Fibroblast of skin of scalp (primary cell): ENCODE measurements at regions not wholly inside any gene's neighbourhood (a gene's known extent, or its start where the extent isn't known, plus 50 kb on each side); places are given as distances from the start of the nearest gene placed in this dataset.

Experiments
- DNase-seq: peaks from one replicate; pipeline ENCODE4 v3.0.0-alpha.2; 2013

DNA sequence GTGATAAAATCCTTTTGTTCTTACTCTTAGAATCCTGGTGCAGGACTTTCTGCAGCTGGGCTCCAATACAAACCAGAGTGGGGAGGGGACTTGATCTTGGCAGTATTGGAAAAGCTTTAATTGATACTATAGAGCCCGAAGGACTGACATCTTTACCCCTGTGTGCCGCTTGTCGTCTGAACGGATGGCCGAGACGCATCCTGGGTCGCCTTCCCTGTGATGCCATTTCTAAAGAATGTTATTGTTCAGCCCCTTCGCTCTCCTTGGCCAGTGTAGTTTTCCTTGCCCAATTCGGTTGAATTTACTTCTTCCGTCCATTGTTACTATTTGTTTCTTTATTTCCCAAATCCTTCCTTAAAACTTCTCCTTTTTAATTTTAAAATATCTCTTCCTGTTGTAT, 80.9 kb downstream of the CLDN34 start:
- DNase-seq, result no peak

DNA sequence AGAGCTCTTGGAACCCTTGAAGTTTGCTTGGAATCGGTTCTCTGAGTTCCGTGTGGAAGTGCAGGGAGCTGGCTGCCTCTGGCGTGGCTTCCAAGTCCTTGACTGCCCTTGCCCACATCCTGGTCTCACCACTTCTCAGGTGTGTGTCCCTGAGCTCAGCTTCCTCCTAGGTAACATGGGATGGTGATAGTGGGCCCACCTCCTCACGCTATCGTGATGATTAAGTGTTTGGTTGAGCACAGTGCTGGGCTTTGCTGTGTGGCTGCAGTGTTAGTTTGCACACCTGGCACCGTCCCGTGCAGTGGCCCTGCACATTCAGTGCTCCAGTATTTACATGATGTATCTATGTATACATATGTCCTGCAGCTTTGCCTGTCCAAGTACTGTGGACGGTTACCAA, 81.5 kb downstream of the CLDN34 start:
- DNase-seq, result no peak

DNA sequence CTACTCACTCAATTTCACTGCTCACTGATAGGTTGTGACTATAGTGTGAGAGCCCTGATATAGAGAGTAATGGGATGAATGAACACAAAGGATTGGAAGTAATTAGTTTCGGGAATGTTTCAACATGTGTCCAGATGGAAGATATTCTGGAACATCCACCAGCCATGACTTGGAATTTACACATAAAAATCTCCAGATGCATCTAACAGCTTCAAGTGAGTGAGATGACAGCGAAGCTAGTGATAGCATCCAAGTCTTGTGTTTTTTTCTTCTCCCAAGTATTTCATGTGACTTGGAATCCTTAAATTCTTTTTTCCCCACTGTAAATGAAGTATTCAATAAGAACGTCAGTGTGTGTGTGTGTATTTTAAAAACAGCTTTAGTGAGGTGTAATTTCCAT, 82.1 kb downstream of the CLDN34 start:
- DNase-seq, result peak; percentile 38

DNA sequence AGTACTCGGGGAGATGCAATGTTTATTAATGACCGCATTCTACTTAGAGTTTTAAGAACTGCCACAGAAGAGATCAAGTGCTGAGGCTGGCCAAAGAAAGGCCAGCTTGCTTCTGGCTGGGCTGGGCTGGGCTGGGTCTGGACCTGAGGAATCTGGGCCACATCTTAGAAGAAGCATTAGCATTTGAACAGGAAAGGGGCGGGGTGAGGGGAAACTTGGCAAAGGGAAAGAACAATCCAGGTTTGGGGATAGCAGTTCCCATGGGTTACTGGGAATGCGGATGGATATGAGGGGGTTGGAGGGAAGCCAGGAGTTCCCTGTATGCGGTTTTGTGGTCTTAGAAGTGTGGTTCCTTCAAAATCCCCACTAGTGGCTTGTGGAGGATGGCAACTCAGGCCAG, 83.3 kb downstream of the CLDN34 start:
- peak; percentile 46 for DNase-seq

DNA sequence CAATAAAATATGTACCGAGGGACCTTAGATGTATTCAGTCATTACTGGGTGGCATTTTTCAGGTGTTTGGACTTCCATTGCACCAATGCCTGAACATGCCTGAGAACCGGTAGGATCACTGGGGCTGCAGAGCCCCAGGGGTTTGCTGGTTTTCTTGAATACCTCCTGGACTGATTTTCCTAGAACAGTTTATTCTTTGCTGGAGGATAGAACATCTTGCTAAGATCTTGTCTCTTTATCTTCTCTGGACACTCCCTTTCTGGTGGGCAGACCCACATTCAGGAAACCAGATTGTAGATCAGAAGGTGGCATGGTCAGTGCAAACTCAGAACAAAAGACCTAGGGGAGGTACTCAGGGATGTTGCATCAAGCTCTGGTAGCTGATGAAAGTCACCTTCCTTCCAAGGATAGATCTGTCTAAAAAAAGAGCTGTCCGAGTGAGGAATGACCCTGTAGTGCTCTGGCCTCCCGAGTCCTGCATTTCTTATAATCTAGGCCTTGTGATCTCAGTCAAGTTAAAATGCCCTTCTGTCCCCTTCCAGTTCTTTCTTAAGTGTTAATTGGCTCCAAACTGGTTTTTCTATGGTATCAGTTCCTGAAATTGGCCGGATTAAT, 84.8 kb downstream of the CLDN34 start:
- DNase-seq, result no peak

DNA sequence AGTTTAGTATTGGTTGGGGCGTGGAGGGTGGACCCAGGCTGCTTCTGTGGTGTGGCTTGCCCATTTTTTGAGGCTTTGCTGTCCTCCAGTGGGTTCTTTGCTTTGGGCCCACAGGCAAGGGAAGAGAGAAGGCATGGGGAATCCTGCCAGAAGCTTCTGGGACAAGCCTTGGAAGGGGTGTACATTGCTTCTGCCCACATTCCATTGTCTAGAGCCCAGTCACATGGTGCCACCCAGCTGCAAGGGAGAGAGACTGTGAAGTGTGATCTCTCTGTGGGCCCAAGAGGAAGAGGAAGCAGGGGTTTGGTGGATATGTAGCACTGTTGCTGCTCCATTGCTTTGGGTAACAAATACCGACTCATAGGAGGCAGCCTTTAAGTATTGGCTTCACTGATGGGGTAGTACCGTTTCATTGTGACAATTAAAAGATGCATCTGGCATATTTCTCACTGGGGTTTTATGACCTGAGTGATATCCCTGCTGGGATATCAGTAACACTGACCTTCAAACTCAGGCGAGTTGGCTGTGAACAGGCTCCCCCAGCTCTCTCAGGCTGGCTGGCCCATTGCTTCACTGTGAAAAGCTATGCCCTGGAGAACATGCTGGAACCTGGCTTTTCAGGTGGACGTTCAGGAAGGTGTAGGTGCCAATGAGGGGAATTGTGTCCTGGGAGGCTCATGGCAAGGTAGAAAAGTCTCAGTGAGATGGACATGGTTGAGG, 85.9 kb downstream of the CLDN34 start:
- peak; percentile 15 for DNase-seq

DNA sequence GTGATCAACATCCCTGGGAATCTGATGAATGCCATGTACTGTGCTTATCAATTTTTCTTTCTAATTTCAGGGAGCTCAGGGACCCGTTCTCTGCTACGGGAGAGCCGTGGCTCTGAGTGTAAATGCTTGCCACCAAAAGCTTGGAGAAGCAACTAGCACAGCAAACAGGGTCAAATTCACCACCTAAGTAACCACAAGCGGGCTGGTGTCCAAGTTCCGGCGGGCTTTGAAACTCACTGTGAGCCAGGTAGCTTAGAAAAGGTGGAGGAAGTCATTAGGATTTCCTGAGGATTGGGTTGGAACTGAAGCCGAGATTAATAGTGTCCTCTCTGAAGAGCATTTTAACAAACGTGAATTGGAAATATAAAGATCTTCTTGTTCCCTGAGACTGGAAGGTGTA, 87.2 kb downstream of the CLDN34 start:
- no peak for DNase-seq

DNA sequence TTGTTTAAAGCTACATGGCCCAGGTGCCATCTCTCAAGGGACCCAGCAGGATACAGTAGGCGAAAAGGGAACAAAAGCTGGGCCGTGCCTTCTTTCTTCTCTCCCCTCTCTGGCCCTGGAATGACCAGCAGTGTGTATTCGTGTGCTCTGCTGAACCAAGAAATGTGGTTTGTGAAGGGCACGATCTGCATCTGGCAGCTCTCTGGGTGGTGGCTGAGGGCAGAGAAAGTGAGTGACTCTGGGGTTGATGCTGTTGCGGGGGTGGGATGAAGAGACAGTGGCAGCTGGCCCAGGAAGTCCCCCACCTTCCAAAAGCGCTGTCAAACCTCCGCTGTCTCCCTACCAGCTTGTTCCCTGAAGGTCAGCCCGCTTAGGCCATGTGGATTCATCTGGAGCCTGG, 88.3 kb downstream of the CLDN34 start:
- DNase-seq, result no peak

DNA sequence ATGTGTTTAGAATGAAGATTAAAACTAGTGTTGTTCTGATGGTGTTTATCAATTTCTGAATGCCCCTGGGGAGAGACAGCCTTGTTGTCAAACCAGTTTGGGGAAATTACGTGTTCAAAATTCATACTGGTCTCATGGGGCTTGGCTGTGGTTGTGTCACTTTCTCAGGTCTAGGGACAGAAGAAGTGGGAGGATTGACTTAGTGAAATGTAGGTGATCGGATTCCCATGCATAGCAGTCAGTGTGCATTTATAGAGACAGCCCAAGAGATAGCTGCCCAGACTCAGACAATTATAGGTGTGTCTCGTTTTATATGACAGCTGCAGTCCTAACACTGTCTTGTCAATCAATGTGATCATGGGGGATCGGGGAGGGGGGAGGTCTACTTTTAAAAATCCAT, 94.4 kb upstream of the CLCN4 start:
- no peak for DNase-seq

DNA sequence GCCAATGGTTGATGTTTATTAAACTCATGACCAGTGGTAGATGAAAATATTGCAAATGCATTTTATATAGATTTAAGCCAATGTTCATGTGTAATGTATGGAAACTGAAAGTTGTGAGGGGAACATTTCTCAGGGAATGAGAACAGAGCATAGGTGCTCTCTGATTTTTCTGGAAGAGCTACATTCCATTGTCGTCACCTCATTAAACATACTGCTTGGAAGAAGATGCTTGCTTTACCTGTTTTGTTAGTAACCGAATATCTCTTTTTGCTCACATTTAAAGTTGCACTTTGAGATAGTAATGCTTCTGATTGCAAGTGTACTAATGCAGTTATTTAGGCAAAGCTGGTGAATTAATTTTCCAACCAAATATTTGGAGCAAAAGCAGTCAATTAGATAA, 93.8 kb upstream of the CLCN4 start:
- DNase-seq, result no peak

DNA sequence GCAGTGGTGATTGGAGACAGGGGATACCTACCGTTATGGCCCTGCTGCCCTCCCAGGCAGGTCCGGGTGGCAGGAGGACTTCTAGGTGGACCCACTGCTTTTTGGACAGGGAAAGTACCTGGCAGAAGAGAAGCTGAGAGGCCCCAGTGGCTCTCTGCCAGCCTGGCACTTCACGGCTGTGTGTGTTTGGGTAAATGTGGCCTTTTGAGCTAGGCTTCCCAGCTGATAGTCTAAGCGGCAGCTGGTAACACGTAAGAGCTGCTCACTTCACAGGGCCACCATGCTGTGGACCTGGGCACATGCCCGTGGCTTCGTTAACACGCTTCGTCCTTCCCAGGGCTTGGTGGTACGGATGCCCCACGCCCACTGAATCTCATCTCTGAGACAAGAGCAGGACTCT, 92.0 kb upstream of the CLCN4 start:
- no peak for DNase-seq

DNA sequence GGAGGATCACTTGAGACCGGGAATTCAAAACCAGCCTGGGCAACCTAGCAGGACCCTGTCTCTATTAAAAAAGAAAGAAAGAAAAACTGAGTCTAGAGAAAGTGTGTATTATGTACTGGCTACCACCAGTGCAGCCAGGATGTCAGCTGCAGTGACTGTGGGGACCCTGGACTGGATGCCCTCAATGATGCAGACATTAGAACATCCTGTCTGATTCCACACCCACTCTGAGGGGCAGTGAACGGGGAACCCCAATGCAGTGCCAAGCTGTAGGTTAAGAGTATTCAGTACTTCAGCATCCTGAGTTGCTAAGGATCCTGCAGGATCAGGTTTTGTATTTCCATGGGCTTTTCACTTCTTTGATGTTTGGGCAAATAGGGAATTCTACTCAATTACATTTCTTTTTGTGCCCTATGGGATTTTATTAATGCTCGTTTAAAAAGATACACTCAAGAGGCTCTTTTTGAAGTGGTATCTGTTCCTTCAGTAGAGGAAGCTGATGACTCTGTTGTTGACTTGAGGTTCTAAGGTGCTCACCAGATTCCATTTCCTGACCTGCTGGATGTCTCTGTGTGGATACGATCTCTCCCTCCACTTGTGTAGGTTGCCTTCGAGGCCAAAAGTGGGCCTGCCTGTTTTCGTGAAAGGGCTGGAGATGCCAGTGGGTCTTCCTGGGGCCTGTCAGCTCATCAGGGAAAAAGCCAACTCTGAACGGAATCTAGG, 85.9 kb upstream of the CLCN4 start:
- no peak for DNase-seq

DNA sequence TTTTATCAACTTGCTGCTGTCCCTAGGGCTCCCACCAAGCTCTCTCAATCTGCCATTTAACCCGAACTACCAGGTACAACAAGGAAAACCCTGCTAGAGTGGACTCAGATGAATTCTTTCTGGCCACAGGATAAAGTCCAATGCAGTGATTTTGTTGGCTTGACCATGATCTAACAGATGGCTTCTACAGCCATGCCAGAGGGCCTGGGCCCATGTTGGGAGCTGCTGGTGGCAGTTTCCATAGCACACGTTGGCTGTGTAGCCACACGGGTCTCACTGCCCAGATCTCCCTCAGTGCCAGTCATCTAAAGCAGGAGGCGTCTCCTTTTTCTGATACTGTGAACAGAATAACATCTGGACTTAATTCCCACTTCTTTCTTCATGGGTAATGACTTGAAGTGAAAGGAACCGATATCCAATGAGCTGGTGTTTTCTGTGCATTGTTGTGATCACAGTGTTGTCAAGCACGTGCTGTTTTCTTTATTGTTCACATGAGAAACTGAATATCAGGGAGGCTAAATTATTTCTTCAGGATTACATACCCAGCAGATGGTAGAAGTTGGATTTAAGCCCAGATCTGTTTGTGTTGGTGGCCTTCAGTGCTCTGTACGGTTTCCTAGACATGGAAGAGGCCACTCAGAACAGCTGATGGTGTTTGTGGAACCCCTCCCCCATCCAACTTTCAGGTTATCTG, 85.2 kb upstream of the CLCN4 start:
- DNase-seq, result no peak

DNA sequence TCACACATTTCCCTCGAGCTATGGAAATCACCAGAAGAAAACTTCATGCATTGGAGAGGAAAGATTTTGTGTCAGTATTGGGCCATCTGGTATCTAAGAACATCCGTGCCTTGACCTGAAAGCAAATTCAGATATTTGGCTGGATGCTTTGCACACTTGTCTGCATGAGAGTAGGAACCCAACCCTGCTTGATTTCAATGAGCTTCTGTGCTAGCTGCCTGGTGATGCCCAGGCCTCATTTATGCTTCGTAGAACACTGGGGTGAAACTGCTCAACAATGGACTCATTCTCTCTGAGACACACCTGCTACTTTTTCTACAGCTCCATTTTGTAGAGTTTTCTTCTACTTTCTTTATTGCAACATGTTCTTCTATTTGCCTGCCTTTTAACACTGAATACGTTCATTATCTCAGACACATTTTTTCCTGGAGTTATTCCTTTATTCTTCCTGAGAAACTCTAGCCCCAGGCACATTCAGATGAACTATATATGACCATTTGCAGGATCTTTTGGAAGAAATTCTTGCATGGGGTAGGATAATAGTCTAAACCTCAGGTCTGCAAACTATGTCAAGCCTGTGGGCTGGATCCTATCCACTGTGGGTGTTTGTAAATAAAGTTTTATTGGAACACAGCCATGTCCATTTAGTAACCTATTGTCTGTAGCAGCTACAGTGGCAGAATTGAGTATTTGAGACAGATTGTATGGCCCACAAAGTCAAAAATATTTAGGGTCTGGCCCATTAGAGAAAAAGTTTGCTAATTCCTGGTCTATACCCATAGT, 83.8 kb upstream of the CLCN4 start:
- no peak for DNase-seq

DNA sequence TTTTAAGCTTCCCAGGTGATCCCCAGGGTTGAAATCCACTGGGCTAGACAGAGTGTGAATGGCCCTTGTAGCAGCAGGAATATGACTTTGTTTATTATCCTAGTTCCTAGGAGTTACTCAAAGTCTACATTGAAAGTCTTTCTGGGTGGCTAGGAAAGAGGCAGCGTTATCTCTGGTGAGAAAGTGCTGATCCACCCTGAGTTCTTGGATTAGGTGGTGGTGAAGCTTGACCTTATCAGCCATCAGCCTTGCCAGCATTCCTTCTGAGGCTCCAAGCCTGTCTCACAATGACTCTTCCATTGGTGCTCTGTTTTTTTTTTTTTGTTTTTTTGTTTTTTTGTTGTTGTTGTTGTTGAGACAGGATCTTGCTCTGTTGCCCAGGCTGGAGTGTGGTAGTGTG, 83.1 kb upstream of the CLCN4 start:
- DNase-seq, result no peak

DNA sequence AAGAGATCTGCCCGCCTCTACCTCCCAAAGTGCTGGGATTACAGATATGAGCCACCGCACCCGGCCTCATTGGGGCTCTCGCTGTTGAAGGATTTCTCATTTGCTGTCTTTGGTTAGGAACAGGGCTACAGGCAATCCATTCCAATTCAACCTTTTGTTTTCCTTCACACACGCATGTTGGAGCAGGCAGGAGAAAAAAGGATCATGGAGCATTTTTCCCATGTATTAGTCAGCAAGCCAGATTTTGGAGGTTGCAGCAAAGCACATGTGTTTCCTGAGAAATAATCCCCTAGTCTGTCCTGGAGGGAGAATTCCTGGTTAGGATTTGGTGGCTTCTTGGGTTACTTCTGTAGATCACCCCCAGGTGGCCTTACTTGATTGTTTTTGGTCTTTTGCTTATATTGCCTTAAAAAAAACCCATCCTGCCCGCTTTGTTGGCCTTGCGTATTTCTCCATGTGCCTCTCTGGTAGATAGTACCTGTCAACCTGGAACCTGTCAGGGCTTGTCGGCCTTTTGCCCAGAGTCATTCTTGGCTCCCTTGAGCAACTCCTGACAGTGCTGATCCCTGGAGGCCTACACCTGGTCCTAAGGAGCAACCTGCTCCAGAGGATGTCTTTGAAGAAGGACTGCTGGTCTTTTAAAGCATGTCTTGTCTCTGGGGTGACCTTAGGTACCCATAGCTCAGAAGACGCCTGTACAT, 82.4 kb upstream of the CLCN4 start:
- DNase-seq, result no peak

DNA sequence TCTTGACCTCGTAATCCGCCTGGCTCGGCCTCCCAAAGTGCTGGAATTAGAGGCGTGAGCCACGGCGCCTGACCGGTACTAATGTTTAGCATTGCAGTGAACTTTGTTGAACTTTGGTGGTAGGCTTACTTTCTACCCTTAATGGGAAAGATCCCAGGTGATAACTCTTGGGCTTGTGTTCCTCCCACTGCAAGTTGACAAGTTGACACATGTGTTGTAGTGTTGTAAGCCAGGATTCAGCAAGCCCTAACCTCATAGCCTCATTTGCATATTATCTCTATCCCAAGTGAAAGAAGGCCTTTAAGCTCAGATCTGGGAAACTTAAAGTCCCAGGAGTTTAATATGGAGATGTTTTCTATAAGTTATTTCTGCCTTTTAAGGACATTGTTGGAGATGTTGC, 80.0 kb upstream of the CLCN4 start:
- no peak for DNase-seq

DNA sequence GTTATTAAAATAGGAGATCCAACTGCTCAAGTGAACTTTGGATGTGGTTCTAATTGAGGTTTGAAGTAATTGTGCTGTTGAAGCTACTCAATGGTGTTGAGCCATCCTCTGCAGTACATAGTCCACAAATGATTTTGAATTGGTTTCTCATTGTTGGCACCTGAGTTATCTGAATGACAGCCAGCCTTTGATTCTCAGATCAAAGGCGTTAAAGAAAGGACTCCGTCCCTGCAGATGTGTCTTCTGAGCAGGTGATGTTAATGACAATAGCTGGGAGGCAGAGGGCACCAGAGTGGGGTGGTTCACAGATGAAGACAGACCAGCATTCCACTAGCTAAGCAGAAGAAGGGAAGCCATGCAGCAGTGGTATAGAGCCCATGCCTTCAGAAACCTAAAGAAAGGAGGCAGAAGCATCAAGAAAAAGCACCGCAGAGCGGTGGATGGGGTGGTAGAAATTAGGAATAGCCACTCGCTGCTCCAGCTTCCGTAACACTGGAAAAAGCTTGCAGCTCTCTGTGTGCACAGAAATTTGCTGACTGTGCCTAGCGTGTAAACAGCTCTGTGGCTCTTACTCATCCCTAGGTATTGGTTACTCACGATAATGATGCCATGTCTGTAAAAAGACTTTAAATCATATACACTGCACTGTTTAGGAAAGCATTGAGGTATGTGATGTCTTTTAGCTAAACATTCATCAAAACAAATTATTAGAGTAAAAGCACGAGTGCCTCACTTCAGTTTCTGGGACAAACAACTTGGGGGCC, 79.2 kb upstream of the CLCN4 start:
- DNase-seq, result no peak

DNA sequence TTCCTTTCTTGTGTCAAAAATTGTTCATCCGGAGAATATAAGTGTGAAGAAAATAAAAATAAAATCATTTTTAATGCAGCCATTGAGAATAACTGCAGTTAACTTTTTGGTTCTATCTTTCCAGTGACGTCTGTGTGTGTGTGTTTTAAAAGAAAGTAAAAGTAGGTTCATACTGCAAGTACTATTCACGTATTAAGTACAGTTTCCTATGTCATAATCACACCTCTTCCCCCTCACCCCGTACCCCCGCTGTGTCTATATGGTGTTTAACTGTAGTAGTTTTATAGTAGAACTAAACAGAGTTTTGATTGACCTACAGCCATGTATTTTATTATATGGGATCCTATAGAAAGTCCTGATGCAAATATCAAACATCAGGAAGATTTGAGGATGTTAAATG, 78.5 kb upstream of the CLCN4 start:
- no peak for DNase-seq

DNA sequence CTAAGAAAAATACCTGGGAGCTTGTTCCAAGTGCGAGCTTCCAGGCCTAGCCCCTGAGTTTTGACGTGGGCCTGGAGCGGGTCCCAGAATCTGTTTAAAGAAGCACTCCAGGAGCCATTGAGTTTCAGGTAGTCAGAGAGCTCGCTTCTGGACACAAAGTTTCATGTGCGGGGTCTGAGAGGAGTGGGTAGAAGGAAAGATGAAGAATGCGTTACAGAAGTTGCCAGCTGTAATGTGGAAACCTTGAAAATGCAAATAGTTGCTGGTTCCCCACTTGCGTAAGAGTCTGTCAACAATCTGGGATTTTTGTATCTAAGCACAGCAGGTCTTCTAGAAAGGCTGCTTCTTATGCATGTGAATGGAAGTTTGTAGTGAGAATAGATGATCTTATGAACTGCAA, 77.5 kb upstream of the CLCN4 start:
- no peak for DNase-seq

DNA sequence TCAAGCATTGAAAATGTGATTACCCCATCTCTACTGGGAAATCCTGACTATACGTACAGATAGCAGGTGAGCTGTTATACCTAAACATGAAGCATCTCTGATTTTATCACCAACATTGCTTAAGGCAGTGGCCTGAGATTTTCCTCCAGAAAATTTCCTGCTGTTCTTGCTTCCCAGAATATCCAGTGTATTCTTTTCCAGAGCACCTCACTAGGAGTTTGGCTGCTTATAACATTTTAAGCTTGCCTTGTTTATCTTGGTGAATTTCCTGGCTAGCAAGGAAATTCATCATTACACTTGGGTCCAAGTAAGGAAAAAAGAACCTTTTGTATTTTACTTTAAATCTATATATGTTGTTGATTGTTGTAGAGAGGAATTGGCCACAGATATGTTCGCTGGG, 73.0 kb upstream of the CLCN4 start:
- no peak for DNase-seq
